OCI-LY1 (cell line): ENCODE measurements at regions not wholly inside any gene's neighbourhood (a gene's known extent, or its start where the extent isn't known, plus 50 kb on each side); places are given as distances from the start of the nearest gene placed in this dataset.

Experiments
- EZH2 ChIP-seq: fragments of 200-600 bp; sonication (generic), shearing (Covaris generic); IDR thresholded peaks from 2 replicates; pipeline ENCODE4 v1.8.0; 2017; ENCODE audit warnings: borderline replicate concordance, mixed run types, mild to moderate bottlenecking, antibody characterized with exemption, low read length, moderate library complexity, mixed read lengths
- TF ChIP-seq, protein P1 (sequence below): fragments of 200-600 bp; sonication (generic), shearing (Covaris generic); IDR thresholded peaks from 2 replicates; pipeline ENCODE4 v1.5.1; 2017; ENCODE audit warnings: mild to moderate bottlenecking, antibody characterized with exemption, low read length, moderate library complexity, mixed read lengths

DNA sequence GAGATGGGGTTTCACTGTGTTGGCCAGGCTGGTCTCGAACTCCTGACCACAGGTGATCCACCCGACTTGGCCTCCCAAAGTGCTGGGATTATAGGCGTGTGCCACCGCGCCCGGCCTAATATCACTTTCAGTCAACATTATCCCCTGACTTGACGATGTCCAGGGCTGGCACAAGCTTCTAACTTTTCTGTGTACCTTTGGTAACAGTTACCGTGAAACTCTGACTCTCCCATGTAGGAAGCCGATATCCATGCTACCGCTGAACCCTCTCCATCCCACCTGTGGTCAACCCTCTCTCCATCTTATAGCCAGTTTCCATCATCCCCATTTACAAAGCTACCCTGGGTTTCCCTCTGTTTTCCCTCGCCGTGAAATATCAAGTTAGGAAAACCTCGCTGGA is 77.5 kb downstream of the CRLF2 start:
- TF ChIP-seq, protein P1, sequence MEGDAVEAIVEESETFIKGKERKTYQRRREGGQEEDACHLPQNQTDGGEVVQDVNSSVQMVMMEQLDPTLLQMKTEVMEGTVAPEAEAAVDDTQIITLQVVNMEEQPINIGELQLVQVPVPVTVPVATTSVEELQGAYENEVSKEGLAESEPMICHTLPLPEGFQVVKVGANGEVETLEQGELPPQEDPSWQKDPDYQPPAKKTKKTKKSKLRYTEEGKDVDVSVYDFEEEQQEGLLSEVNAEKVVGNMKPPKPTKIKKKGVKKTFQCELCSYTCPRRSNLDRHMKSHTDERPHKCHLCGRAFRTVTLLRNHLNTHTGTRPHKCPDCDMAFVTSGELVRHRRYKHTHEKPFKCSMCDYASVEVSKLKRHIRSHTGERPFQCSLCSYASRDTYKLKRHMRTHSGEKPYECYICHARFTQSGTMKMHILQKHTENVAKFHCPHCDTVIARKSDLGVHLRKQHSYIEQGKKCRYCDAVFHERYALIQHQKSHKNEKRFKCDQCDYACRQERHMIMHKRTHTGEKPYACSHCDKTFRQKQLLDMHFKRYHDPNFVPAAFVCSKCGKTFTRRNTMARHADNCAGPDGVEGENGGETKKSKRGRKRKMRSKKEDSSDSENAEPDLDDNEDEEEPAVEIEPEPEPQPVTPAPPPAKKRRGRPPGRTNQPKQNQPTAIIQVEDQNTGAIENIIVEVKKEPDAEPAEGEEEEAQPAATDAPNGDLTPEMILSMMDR: no peak
- no peak for TF ChIP-seq EZH2
